GM10248 (cell line): ENCODE measurements at regions not wholly inside any gene's neighbourhood (a gene's known extent, or its start where the extent isn't known, plus 50 kb on each side); places are given as distances from the start of the nearest gene placed in this dataset.

Experiments used
- CTCF ChIA-PET: fragments of 300-600 bp; sonication (Branson Sonifier 250); formaldehyde crosslinking; extraction: SDS; loops from one replicate; lab custom pipeline; 2021; ENCODE audit warnings: antibody characterized with exemption; lab: Yijun Ruan, JAX
- POLR2A ChIA-PET: fragments of 350-650 bp; sonication (Branson Sonifier 250); formaldehyde crosslinking; extraction: SDS; loops from one replicate; lab custom pipeline; 2020; ENCODE audit warnings: antibody characterized with exemption; lab: Yijun Ruan, JAX
- DNase-seq: peaks from one replicate; pipeline ENCODE4 v3.0.0; 2012; ENCODE audit errors: extremely low spot score
- CTCF ChIP-seq: IDR thresholded peaks from 2 replicates; pipeline ENCODE4 v1.5.1; 2012; ENCODE audit warnings: mild to moderate bottlenecking, low read depth; ENCODE audit errors: extremely low read depth, missing control alignments, control extremely low read depth

GRCh38 chrX:74133156-74133796, 170.7 kb upstream of the ZCCHC13 start:
- peak; percentile 42 for DNase-seq
- ChIA-PET CTCF (interaction anchor here (0.7 to 1.6 kb wide), 5 partner anchors 27 to 1889 kb away, joined by 3 to 5 read pairs (median 4); no protein-coding TSS in a partner anchor), POLR2A (no interaction called here)
- peak; percentile 45 for TF ChIP-seq CTCF

DNA sequence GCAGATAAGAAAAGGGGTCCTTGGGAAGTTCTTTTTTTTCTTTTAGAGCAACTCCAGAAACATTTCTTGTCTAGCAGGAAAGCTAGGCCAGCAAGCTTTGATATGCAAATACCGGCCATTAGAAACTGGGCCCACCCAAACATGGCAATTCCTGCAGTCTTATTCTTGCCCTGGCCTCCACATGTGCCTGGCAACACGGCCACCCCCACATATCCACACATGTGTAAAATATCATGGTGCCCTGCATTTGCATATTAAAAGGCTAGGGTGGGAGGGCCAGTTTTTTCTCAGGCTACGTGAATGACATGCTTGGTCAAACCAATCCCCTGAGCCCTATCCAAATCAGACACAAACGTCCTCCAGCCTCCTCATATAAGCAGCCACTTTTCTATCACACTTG, 171.7 kb upstream of the ZCCHC13 start:
- no peak for TF ChIP-seq CTCF
- DNase-seq = no peak
- CTCF ChIA-PET = interaction anchor here (1.2 kb wide), 1 partner anchor 8 kb away, joined by 3 read pairs; no protein-coding TSS in a partner anchor
- POLR2A ChIA-PET = no interaction called here

GRCh38 chrX:74119016-74119910, 184.7 kb upstream of the ZCCHC13 start:
- DNase-seq = no peak
- ChIA-PET CTCF (interaction anchor here (0.9 to 1.0 kb wide), 2 partner anchors 209 to 263 kb away, joined by 3 to 4 read pairs; no protein-coding TSS in a partner anchor), POLR2A (no interaction called here)
- no peak for TF ChIP-seq CTCF

DNA sequence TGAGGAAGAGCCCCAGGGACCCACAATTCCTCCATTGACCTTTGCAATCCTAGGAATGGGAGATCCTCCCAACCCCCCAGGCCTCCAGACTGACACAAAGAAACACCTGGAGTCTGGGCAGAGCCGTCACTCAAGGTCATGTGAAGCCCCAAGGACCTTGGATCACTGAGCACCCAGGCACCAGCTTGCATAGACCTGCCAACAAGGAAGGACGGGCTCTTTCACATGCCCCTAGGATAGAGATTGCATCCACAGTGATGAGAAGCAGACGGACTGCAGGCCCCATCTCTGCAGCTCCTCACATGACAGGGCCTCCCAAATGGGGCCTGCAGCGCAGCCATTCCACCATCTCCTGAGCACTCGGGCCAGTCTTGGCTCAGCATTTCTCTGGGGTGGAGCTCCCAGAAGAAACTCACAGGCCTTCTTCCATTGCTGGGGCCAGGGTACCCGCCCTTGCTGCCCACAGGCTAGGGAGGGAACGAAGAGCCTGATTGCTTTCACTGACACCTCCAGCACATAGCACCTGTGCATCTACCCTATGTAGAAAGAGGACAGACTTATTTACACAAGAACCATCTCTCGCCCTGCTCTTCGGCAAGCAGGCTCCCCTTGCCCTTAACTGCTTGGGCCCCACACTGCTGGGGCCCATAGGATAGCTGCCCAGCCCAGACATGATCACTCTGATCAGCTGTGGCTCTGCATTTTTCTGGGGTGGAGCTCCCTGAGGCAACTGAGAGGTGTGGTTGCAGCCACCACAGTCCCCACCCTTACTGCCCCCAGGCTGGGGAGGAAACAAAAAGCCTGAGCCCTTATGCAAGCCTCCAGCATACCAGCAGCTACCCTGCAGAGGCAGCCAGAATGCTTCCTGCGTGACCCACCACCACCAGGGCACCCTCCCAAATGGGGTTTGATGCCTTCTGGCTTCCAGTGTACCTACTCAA, 185.7 kb upstream of the ZCCHC13 start:
- no peak for DNase-seq
- POLR2A ChIA-PET = no interaction called here
- CTCF ChIA-PET = no interaction called here
- no peak for TF ChIP-seq CTCF

- CTCF ChIA-PET = no interaction called here
- no peak for DNase-seq
- POLR2A ChIA-PET = no interaction called here
- no peak for TF ChIP-seq CTCF
Measured at GRCh38 chrX:74111245-74111644, 192.7 kb upstream of the ZCCHC13 start.

GRCh38 chrX:74107666-74108065, 196.3 kb upstream of the ZCCHC13 start:
- no peak for TF ChIP-seq CTCF
- CTCF ChIA-PET = no interaction called here
- DNase-seq = no peak

More at GRCh38 chrX:74107666-74108065, 196.3 kb upstream of the ZCCHC13 start:
- POLR2A ChIA-PET = no interaction called here
